GM13977 (cell line): ENCODE measurements at regions not wholly inside any gene's neighbourhood (a gene's known extent, or its start where the extent isn't known, plus 50 kb on each side); places are given as distances from the start of the nearest gene placed in this dataset.

ENCODE experiments used
- DNase-seq: peaks from one replicate; pipeline ENCODE4 v3.0.0; 2012; ENCODE audit warnings: low spot score
- CTCF ChIP-seq: IDR thresholded peaks from 2 replicates; pipeline ENCODE4 v1.5.1; 2012; ENCODE audit warnings: mild to moderate bottlenecking, control low read depth; ENCODE audit not compliant: insufficient read depth; ENCODE audit errors: extremely low read depth, missing control alignments
- in situ Hi-C: fragments of 300-500 bp; cut with MboI; formaldehyde crosslinking; loops from one replicate; pipeline ENCODE4 v1.12.0; 2022; ENCODE audit warnings: low sequenced_read_pairs, low pct_unique_long_range_greater_than_20kb, mixed read lengths, inconsistent platforms; ENCODE audit not compliant: unreplicated experiment

GRCh38 chr1:38539931-38540330, 319.6 kb downstream of the RRAGC start:
- in situ Hi-C loops, result no loop called here
- no peak for TF ChIP-seq CTCF
- DNase-seq, result no peak

GRCh38 chr1:38538834-38539233, 320.7 kb downstream of the RRAGC start:
- in situ Hi-C loops, result no loop called here
- TF ChIP-seq CTCF, result no peak
- no peak for DNase-seq

GRCh38 chr1:38536089-38536488, 323.5 kb downstream of the RRAGC start:
- in situ Hi-C loops, result no loop called here
- TF ChIP-seq CTCF, result no peak
- no peak for DNase-seq

- in situ Hi-C loops, result no loop called here
- DNase-seq, result no peak
- no peak for TF ChIP-seq CTCF
Measured at GRCh38 chr1:38534473-38534823, 325.1 kb downstream of the RRAGC start.

- no peak for DNase-seq
- TF ChIP-seq CTCF, result no peak
- in situ Hi-C loops, result no loop called here
Measured at GRCh38 chr1:38533772-38534472, 325.6 kb downstream of the RRAGC start.

- no peak for TF ChIP-seq CTCF
- no peak for DNase-seq
- in situ Hi-C loops, result no loop called here
Measured at GRCh38 chr1:38530957-38531356, 328.6 kb downstream of the RRAGC start.
